Kidney glomerular epithelial cell (primary cell): ENCODE measurements at regions not wholly inside any gene's neighbourhood (a gene's known extent, or its start where the extent isn't known, plus 50 kb on each side); places are given as distances from the start of the nearest gene placed in this dataset.
"Not testable (repeated sequence)": the region's sequence is repeated elsewhere in the genome, so short reads cannot be mapped to it uniquely, and the experiment has no call there.

Experiments used
- DNase-seq: peaks from one replicate; lab custom pipeline; 2025; lab: John Stamatoyannopoulos, UW

DNA sequence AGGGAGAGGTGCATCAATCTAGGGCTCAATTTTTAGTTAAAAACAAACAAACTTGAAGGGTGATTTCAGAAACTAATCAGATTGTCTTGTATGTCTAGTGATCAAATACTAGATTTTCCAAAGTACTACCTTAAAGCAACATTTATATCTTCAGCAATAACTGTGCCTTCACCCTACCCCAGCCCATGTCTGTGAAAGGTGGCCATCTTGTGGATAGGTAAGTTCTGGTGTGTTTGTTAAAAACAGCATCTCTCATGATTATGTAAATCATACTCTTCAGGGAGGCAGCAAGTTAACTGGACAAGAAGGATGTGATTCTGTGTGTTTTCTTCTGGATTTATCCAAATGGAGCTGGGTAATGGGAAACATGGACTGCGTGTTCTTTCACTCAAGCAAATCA, 81.4 kb upstream of the ACSL1 start:
- DNase-seq, result no peak

DNA sequence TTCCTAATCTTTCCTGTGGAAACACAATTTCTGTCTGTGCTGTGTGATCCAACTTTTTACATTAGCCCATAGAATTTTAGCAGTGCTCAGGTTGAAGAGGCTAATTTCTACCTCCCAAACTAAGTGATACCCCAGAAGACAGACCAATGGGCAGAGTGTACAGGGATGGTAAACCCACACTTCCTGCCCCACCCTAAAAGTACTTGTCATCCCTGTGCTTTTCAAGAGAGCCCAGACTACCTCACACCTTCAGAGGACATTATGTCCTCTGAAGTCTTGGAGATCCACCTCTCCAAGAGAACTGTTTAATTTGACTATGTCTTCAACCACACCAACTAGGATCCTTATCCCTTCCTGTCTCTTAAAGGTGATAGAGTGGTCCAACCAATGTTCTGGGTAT, 82.0 kb upstream of the ACSL1 start:
- no peak for DNase-seq

DNA sequence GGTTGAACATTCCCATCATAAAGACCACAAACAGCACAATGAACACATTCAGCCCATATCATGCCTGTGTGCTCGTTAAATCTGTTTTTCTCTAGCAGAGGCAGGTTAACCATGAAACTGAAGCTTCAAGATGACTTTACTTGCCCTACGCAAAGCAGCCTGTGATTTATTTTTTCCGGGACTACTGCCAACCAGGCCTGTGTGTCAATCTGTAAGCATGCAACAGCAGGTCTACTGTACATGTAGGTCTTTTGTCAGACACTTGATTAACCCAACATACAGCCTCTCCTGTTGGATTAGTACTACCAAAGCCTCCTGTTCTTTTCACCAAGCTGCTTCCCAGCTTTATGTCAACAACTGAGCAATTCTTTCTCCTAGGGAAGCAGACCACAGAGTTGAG, 85.5 kb upstream of the ACSL1 start:
- DNase-seq, result no peak

DNA sequence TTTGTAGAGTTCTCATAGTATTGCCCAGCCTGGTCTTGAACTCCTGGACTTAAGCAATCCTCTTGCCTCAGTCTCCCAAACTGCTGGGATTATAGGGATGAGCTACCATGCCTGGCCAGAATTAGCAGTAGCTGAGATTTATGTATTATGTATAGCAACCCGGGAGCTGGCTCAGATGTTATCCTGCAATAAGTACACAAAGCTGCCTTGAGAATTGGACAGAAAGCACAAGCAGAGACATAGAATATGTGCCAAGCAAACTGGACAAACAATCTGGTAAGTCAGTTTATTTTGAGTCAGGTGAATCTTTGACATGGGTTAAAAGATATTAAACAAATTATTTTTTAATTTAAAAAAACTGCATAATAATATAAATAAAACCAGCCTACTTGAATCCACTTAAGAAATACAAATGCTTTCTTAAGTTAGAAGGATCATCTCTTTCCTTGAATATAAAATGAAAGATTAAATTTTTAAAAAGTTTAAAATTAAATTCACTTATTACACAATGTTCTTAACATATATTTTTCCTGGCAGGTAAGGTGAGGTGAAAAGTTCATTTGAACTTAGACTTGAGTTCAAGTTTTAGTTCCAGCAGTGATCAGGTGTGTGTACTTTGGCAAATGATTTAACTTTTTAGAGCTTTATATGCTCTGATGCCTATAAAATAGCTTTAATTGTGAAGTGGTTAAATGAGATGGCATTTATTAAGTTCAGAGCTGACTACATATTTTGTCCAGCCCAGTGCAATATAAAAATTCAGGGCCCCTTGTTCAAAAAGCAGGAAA, 87.8 kb upstream of the ACSL1 start:
- DNase-seq, result no peak

DNA sequence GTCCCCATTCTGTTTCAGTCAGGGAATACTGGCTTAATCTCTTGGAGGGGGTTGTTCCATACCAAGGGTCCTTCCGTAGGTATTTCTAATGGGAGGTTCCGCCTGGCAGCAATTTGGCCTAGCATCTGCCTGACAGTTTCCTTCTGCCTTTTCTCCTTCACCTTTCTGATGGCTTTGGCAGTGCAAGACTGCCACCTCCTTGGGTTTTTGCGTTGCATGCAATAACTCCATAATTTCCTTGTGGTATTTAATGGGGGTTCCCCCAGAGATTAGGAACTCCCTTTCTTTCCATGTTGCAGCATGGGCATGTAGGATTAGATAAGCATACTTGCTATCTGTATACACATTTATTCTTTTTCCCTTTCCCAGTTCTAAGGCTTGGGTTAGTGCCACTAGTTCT, 93.0 kb upstream of the ACSL1 start:
- not testable (repeated sequence) for DNase-seq

DNA sequence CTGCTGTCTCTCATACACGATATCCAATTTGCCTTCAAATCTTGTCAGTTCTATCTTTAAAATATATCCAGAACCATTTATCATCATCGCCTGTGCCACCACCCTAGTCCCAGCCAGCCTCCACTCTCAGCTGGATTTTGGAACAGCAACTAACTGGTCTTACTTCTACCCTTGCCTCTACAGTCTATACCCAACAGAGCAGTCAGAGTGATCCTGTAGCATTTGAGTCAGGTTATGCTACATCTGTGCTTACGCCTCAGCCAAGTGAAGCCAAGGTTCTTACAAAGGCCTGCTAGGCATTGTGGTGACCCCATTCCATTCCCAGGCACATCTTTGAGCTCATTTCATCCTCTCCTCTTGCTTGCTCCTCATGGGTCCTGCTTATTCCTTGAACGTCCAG, 95.7 kb upstream of the ACSL1 start:
- no peak for DNase-seq

DNA sequence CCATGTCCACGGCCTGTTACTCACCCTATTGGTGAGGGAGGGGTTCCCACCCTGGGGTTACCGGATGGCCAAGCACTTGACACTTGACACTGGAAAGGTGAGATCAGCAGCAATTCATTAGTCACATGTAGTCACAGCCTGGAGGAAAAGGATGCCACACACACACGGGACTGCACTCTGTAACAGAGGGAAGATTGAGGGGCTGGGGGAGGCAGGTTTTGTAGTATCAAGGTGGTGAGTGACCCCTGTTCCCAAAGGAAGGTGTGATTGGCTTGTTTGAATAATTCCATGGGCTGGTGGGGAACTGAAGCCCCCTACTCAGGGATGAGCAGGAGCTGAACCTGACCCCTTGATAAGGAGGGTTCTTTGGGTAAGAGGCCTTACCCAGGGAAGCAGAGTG, 96.0 kb upstream of the HELT start:
- DNase-seq, result no peak

DNA sequence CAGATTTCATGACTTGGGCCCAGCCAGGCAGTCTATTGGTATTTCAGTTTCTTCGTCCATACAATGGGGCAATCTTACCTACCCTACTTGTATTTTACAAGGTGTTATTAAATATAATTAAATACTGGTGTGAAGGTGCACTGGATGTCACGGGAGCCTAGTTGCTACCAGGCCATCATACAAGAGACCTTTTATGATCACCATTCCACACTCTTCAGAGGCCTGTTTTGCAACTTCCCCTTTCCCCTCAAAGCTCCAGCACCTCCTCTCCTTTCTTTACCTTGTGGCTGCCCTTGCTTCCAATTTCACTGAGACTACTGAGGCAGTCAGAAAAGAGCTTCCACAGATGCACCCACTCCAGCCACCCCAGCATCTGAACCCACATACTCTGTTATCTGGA, 93.8 kb upstream of the HELT start:
- DNase-seq, result no peak

DNA sequence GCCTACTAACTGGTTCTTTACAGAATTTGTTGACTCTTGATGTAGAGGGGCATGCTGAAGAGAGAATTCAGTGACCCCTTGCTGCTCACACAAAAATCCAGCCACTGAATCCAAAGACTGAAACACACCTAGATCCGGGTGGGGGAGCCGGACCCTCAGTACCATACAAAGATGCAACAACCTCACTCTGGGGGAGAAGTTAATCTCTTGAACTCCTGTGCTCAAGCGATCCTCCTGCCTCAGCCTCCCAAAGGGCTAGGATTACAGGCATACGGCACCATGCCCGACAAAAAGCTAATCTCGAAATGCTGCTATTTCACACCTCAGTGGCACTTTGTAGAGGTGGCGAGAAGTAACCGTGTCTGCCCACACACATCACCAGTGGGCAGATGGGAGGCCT, 88.8 kb upstream of the HELT start:
- no peak for DNase-seq

DNA sequence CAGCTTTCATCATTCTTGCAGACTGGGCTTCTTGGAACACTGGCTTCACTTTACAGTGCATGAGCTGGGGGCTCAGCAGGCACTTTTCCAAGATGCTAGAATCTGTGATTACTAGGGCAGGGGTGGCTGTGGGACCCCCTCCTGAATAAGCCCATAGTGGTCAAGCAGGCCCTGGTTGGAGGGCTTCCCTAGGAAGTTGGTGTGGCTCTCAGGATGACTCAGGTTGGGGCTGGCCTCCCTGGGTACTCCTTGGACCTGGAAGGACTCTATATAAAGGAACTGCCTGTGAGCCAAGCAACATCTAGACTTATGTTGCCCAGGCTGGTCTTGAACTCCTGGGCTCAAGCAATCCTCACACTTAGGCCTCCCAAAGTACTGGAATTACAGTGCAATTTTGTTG, 88.3 kb upstream of the HELT start:
- no peak for DNase-seq

DNA sequence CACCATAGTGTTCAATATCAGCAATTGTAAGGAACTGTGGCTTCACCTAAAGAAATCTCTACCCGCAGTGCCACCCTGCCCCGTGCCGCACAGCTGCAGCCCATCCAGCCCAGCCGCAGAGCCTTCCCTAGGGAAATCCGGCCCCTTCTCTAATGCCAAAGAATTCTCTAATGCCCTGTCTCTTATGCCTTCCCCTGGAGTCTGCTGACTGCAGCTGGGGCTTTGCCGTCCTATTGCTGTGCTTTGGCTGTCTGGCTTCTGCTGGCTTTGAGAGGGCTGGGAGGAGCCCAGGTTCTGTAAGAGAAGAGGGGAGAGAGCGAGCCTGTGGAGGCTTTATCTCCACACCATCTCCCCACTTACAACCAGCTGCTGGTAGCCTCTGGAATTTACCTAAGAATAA, 85.9 kb upstream of the HELT start:
- no peak for DNase-seq

DNA sequence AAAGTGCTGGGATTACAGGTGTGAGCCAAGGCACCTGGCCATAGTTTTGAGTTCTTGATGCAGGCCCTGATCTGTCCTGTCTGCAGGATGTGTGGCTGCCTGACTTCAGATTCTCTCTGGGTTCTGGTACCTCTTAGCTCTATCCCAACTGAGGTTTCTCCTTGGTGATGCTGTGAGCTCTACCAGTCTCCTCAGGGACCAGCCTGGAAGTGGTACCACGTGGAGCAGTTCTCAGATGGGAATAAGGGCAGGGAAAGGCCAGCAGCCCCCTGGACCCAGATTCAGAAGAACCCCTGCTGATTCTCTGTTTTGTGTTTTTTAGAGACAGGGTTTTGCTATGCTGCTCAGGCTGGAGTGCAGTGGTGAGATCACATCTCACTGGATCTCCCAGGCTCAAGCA, 85.0 kb upstream of the HELT start:
- no peak for DNase-seq

DNA sequence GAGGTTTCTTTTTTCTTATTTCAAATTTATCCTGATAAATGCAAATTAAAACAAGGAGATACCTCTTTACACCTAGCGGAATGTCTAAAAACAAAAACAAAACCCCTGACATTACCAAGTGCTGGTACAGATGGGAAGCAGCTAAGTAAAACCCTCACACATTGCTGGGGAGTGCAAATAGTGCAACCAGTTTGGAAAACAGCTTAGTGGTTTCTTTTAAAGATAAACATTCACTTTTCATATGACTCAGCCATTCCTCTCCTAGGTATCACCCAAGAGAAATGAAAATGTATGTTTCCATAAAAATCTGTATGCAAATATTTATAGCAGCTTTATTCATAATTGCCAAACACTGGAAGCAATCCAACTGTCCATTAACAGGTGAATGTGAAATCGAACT, 84.1 kb upstream of the HELT start:
- DNase-seq, result no peak

DNA sequence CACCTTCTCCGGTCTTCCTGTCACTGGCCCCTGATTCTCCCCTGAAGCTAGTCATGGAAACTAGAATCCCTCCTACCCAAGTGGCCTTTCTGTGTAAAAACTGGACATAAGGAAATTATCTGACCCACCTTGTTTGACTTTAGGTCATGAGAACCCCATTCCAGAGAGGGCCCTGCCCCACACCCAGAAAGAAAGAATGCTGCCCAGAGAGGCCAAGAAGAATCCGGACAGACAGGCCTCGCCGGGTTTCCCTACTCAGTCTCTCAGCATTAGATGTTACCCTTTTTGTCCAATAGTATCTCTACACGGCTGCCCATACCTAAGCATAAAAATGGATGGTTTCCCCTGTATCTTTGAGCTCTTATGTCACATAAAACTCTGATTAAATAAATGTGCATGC, 83.3 kb upstream of the HELT start:
- no peak for DNase-seq

DNA sequence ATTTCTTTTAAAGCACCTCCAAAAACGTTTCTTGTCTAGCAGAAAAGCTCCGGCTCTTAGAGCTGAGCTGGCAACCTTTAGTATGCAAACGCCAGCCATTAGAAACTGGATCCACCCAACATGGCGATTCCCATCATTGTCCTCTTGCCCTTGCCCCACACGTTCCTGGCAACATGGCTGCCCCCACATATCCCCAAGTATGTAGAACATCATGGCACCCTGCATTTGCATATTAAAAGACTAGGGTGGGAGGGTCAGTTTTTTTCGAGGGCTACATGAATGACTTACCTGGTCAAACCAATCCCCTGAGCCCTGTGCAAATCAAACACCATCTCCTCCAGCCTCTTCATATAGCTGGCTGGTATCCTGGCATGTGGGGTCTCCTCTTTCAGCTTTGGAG, 82.2 kb upstream of the HELT start:
- no peak for DNase-seq

DNA sequence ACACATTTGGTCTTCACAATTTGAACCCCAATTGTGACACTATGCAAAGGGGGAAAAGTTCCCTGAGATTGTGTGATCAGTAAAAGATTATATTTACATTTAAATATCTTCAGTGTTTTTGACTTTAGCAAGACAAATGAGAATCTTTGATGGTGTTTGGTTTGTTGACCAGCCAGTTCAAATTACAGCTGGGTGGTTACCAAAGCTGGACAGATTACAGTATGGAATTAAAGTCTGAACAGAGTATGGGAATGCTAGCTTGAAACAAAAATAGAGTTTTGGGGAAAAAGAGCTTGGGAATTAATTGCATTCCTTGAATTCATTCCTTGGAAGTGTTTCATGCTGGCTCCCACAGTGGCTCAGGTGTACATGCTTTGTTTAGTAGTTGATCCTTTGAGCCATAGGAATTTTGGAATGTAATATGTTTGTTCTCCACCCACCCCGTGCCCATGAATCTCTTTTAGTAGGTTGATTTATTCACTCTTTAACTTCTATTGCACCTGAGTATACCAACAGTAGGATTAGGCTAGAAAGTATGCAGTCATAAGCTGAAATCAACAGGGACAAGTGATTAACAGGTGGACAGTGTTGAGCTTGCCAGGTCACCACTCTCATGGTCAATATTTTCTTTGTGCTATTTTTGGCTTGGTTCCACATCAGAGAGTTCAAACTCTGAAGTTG, 81.1 kb upstream of the HELT start:
- no peak for DNase-seq

DNA sequence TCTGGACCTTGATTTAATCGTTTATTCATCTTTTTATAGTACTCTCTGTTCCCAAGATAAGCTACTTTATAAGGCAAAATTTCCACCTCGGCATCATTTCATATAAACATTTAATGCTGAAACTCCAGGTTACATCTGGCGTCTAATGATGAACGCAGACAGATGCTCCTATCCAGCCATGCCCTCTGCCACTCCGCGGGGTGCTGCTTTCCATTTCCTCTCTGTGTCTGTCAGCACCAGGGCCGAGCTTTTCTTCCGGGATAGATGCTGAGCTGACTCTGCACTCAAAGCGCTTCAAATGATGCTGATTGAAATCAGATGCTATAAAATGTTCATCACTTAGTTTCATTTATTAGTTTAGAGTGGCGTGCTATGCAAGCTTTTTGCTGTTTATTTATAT, 80.5 kb upstream of the HELT start:
- DNase-seq, result no peak

DNA sequence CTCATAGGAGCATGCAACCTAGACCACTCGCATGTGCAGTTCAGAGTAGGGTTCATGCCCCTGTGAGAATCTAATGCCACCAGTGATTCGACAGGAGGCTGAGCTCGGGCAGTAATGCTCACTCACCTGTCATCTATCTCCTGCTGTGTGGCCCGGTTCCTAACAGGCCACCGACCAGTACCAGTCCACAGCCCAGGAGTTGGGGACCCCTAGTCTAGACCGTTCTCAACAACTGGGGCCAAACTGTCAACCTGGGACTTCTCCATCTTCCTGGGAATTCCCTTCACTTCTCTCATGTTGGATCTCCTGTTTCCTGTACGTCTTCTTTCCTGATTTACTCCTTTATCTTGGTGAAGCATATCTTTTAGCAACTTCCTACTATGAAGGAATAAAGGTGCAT, 79.4 kb upstream of the HELT start:
- no peak for DNase-seq

DNA sequence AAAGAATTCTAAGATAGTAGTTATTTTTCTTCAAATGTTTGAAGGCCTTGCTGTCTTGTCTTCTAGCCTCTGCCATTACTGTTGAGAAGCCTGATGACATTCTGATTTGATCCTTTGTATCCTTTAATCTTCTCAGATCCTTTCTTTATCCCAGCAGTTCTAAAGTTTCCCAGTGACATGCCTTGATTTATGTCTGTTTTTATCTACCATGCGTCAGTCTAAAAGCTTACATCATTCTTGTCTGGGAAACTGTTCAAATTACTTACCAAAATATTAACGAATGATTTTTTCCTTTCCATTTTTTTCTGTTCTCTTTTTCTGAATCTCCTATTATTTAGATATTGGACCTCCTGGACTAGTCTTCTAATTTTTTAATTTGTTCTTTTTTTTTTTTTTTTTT, 78.3 kb upstream of the HELT start:
- no peak for DNase-seq

DNA sequence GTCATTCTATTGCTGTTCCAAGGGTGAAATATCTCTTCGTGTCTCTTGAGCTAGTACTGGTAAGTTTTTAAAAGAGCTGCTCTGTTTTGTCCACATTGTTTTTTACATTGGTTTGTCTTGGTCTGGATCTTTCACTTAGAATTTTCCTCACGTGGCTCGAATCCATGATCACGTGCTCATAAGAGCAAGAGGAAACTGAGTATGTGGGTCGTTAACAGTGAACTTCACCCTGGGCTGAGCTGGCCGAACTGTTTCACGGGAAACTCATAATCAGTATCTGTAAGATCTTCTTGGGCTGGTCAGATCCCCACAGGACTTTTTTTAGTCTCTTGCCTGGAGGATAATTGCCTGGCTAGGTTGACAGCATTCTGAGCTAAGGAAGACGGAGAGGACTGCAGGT, 77.8 kb upstream of the HELT start:
- no peak for DNase-seq

DNA sequence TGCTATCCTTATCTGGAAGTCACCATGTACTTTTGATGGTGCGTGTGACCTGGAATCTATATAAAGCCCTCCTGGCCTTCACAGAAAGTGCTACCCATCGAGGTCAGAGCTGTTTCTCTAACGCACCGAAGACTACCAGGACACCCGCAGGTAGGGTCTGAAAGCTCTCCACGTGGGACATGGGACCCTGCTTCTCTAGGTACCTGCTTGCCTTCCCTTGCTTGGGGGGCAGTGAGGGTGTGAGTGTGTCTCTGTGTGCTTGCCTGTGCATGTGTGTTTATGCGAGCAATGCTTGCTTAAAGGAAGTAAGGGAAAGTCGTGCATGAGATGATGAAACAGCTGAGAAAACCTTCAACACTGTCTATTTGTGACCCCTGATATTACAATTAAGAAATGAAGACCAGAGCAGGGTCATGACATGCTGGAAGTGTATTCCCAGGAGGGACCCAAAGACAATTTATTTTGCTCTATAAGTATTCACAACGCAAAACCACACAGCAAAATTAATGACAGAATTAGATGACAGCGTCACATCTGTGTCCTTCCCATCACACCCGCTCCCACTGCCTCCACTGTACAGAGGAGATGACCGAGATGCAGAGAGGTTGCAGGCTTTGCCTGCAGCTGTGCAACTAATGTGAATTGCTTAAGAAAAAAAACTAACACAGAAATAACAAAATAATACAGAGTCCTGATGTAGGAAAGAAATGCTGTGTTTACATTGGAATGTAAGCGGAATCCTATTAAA, 76.4 kb upstream of the HELT start:
- DNase-seq, result no peak

DNA sequence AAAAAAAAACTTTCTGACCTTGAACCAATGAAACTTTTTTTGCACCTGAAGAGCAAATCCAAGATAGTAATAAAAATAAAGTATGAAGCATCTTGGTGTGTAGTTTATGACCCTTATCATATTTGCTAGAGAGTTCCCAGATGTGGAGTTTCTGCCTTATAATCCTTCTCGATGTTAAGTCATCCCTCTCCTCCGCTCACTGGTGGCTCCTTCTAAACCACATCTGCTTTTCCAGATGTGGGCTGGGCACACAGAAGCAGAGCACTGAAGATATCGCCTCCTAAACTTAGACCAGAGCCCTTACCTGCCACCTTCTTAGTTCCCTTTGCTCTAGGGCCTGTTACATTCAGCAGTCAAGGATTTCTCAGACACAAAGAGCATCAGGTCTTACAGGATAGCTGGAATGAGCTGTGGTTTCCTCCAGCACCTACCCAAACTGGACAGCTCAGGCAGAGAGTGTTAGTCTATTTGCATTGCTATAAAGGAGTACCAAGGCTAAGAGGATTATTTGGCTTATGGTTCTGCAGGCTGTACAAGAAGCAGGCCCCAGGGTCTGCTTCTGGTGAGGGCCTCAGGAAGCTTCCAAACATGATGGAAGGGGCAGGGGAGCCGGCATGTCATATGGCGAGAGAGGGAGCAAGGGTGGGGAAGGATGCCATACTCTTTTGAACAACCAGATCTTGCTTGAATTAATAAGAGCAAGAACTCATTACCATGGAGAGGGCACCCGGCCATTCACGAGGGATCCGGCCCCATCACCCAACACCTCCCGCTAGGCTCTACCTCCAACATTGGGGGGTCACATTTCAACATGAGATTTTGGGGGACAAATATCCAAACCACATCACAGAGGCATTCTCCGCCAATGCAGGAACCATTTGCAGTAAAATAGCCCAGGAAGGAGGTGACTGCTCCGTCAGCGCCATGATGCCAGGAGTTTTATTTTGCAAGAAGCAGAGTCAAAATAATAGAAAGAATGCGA, 75.6 kb upstream of the HELT start:
- DNase-seq, result no peak
